ENCODE measurements at regions not wholly inside any gene's neighbourhood (a gene's known extent, or its start where the extent isn't known, plus 50 kb on each side); places are given as distances from the start of the nearest gene placed in this dataset.
A peak's percentile ranks its signal among the peaks of the same experiment; 100 is the strongest.

DNA sequence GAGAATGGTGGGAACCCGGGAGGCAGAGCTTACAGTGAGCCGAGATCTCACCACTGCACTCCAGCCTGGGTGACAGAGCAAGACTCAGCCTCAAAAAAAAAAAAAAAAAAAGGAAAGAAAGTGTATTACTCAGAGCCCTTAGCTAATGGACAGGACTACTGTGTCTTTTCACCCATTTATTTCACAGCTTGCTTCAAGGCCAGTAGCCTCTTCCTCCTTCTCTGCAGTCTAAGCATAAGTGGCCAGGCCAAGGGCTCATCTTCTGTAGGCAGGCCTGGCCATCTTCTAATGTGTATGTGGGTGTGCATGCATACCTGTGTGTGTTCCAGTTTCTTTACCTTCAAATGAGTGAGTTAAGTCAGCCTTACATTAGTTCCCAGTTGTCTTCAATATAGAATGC is 94.8 kb upstream of the GDF10 start:
- Mint-ChIP-seq H3K4me3 (ENCODE audit: unreplicated experiment) (no peak overlapping the region), H3K4me1 (ENCODE audit: insufficient read depth, unreplicated experiment) (no peaks in the 10 kb centered on the region), H3K9me3 (ENCODE audit: unreplicated experiment) (no peaks in the 10 kb centered on the region), H3K36me3 (ENCODE audit: insufficient read depth, unreplicated experiment) (no peaks in the 10 kb centered on the region), H3K27me3 (ENCODE audit: insufficient read depth, unreplicated experiment) (no peaks in the 10 kb centered on the region), H3K27ac (ENCODE audit: low read depth, unreplicated experiment) (no peak overlapping the region)
- BruUV-seq (replicated peaks), result no TSS peak
- ChIA-PET CTCF (no interaction called here), POLR2A (no interaction called here)
- DNase-seq (ENCODE audit: unreplicated experiment), result no peak
- TF ChIP-seq, protein P1, sequence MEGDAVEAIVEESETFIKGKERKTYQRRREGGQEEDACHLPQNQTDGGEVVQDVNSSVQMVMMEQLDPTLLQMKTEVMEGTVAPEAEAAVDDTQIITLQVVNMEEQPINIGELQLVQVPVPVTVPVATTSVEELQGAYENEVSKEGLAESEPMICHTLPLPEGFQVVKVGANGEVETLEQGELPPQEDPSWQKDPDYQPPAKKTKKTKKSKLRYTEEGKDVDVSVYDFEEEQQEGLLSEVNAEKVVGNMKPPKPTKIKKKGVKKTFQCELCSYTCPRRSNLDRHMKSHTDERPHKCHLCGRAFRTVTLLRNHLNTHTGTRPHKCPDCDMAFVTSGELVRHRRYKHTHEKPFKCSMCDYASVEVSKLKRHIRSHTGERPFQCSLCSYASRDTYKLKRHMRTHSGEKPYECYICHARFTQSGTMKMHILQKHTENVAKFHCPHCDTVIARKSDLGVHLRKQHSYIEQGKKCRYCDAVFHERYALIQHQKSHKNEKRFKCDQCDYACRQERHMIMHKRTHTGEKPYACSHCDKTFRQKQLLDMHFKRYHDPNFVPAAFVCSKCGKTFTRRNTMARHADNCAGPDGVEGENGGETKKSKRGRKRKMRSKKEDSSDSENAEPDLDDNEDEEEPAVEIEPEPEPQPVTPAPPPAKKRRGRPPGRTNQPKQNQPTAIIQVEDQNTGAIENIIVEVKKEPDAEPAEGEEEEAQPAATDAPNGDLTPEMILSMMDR (IDR thresholded peaks at IDR 0.05; ENCODE audit: unreplicated experiment), result no peak
- intact Hi-C loops (cut with micrococcal nuclease), result no loop called here

DNA sequence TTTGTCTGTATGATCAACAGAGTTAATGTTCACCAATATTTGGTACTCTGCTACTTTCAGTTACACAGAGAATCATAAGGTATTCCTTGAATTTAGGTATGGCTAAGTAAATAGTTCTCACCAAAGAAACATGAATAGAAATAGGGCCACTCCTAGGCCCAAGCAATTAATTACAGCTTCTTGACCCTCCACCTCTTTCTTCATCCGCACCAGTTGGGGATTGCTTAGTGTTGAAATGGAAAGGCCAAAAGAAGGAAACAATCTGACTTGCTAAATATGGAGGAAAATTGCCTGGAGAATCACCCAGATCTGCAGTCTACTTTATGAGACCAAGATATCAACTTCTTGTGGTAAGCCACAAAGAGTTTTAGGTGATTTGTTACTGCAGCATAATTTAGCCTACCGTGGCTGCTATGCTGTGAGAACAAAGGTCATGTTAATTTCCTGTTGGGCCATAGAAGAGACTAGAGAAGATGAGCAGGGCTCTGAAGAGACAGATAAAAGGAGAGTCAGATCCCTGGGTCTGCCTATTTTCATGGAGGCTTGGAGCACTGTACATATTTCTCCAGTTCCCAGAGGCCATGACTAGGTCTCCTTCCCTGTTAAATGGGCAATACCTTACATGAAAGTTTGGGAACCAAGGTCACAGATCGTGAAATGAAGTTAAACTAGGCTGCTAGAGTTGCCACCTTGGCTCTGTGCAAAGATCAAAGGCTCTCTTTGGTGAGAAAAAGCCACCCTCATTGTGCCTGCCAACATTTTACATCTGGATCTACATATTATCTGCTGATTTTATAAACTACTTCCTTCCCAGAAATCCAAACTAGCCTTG is 93.3 kb upstream of the GDF10 start:
- POLR2A ChIA-PET, result no interaction called here
- TF ChIP-seq, protein P1 (IDR thresholded peaks at IDR 0.05; ENCODE audit: unreplicated experiment), result no peak
- H3K4me1 Mint-ChIP-seq (ENCODE audit: insufficient read depth, unreplicated experiment), result no peaks in the 10 kb centered on the region
- intact Hi-C loops (cut with micrococcal nuclease), result no loop called here
- CTCF ChIA-PET, result interaction anchor here (0.6 kb wide), 1 partner anchor 139 kb away, joined by 3 read pairs; no protein-coding TSS in a partner anchor
- no peaks in the 10 kb centered on the region for H3K27me3 Mint-ChIP-seq (ENCODE audit: insufficient read depth, unreplicated experiment)
- no TSS peak for BruUV-seq (replicated peaks)
- no peaks in the 10 kb centered on the region for H3K36me3 Mint-ChIP-seq (ENCODE audit: insufficient read depth, unreplicated experiment)
- H3K27ac Mint-ChIP-seq (ENCODE audit: low read depth, unreplicated experiment), result no peak overlapping the region
- no peaks in the 10 kb centered on the region for H3K9me3 Mint-ChIP-seq (ENCODE audit: unreplicated experiment)
- no peak for DNase-seq (ENCODE audit: unreplicated experiment)
- H3K4me3 Mint-ChIP-seq (ENCODE audit: unreplicated experiment), result no peak overlapping the region

DNA sequence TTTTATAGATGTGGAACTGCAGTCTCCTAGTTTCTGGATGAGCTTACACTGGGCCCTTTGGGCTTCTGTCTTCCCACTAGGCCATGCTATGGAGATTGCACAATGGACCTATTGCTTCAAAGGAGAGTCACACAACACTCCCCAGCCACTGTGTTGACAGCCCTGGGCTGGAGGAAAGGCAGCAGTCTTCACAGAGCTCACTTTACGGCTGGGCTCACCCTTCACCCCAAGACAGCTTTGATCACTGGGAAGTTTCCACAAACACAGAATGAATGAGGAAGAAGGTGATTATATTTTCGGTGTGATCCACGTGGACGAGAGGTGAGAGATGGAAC is 92.7 kb upstream of the GDF10 start:
- CTCF ChIA-PET, result interaction anchor here (0.6 kb wide), 1 partner anchor 139 kb away, joined by 3 read pairs; no protein-coding TSS in a partner anchor
- H3K27ac Mint-ChIP-seq (ENCODE audit: low read depth, unreplicated experiment), result no peak overlapping the region

DNA sequence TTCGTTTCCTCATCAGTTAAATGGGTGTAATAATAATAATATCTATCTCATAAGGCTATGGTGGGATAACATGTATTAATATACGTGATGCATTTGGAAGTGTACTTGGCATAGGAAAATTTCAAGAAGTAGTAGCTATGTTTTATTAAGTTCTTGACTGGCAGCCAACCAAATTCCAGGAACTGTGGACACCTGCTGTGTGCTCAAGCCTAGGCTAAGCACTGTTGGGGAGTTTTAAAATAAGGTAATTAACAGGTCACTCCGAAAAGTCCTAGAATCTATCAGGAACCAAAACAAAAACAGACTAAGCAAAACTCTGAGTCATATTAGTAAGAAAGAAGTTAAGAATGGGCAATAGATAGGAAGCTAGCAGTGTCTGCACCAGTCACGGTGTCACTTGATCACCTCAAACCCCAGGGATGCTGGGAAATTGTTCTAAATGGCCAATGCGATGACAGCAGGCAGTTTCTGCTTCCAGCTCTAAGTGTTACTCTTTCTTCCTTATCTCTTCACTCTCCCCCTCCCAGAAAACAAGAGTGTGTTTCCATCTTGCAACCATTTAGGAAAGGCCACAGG is 92.0 kb upstream of the GDF10 start:
- POLR2A ChIA-PET, result no interaction called here
- CTCF ChIA-PET, result no interaction called here
- no peak overlapping the region for H3K27ac Mint-ChIP-seq (ENCODE audit: low read depth, unreplicated experiment)
- H3K36me3 Mint-ChIP-seq (ENCODE audit: insufficient read depth, unreplicated experiment), result no peaks in the 10 kb centered on the region
- TF ChIP-seq, protein P1 (IDR thresholded peaks at IDR 0.05; ENCODE audit: unreplicated experiment), result no peak
- no TSS peak for BruUV-seq (replicated peaks)
- DNase-seq (ENCODE audit: unreplicated experiment), result no peak
- no peaks in the 10 kb centered on the region for H3K27me3 Mint-ChIP-seq (ENCODE audit: insufficient read depth, unreplicated experiment)
- no peak overlapping the region for H3K4me3 Mint-ChIP-seq (ENCODE audit: unreplicated experiment)
- no peaks in the 10 kb centered on the region for H3K4me1 Mint-ChIP-seq (ENCODE audit: insufficient read depth, unreplicated experiment)
- intact Hi-C loops (cut with micrococcal nuclease), result no loop called here
- peaks cover 8% of the 10 kb centered on the region for H3K9me3 Mint-ChIP-seq (ENCODE audit: unreplicated experiment)

More for the DNA sequence above, 92.7 kb upstream of the GDF10 start:
- peak; percentile 26 for DNase-seq (ENCODE audit: unreplicated experiment)
- intact Hi-C loops (cut with micrococcal nuclease), result no loop called here
- peaks cover 1% of the 10 kb centered on the region for H3K9me3 Mint-ChIP-seq (ENCODE audit: unreplicated experiment)
- TF ChIP-seq, protein P1 (IDR thresholded peaks at IDR 0.05; ENCODE audit: unreplicated experiment), result no peak
- POLR2A ChIA-PET, result no interaction called here
- no peaks in the 10 kb centered on the region for H3K36me3 Mint-ChIP-seq (ENCODE audit: insufficient read depth, unreplicated experiment)
- H3K4me3 Mint-ChIP-seq (ENCODE audit: unreplicated experiment), result no peak overlapping the region
- H3K4me1 Mint-ChIP-seq (ENCODE audit: insufficient read depth, unreplicated experiment), result no peaks in the 10 kb centered on the region
- no TSS peak for BruUV-seq (replicated peaks)
- H3K27me3 Mint-ChIP-seq (ENCODE audit: insufficient read depth, unreplicated experiment), result no peaks in the 10 kb centered on the region
